Karpas-422 (cell line): ENCODE measurements at regions not wholly inside any gene's neighbourhood (a gene's known extent, or its start where the extent isn't known, plus 50 kb on each side); places are given as distances from the start of the nearest gene placed in this dataset.

Source experiments
- DNase-seq: peaks from one replicate; pipeline ENCODE4 v3.0.0-alpha.2; 2015
- H2AFZ ChIP-seq: fragments of 200-600 bp; sonication (generic); 2 replicates; pipeline ENCODE4 v1.6.1; 2014; ENCODE audit warnings: antibody characterized with exemption, low read length, mixed read lengths
- H3K27ac ChIP-seq: fragments of 200-600 bp; sonication (generic); 2 replicates; pipeline ENCODE4 v1.5.1; 2014; ENCODE audit warnings: mild to moderate bottlenecking, low read length, moderate library complexity
- H3K27me3 ChIP-seq: fragments of 200-600 bp; sonication (generic); 2 replicates; pipeline ENCODE4 v1.6.1; 2014; ENCODE audit warnings: low read length, mixed read lengths
- H3K36me3 ChIP-seq: fragments of 200-600 bp; sonication (generic); 2 replicates; pipeline ENCODE4 v1.6.1; 2014; ENCODE audit warnings: low read length, mixed read lengths; ENCODE audit not compliant: insufficient read depth
- H3K4me1 ChIP-seq: fragments of 200-600 bp; sonication (generic); 2 replicates; pipeline ENCODE4 v1.6.1; 2014; ENCODE audit warnings: mild to moderate bottlenecking, low read length, mixed read lengths
- H3K4me2 ChIP-seq: fragments of 200-600 bp; sonication (generic); 2 replicates; pipeline ENCODE4 v1.6.1; 2014; ENCODE audit warnings: low read length, low read depth, mild to moderate bottlenecking; ENCODE audit not compliant: poor library complexity, severe bottlenecking
- H3K4me3 ChIP-seq: fragments of 200-600 bp; sonication (generic); 2 replicates; pipeline ENCODE4 v1.5.1; 2014; ENCODE audit warnings: mild to moderate bottlenecking, antibody characterized with exemption, low read length, mixed read lengths
- H3K79me2 ChIP-seq: fragments of 200-600 bp; sonication (generic); 2 replicates; pipeline ENCODE4 v1.6.1; 2014; ENCODE audit warnings: mild to moderate bottlenecking, low read length, mixed read lengths
- H3K9ac ChIP-seq: fragments of 200-600 bp; sonication (generic); 2 replicates; pipeline ENCODE4 v1.6.0; 2014; ENCODE audit warnings: low read length
- H3K9me2 ChIP-seq: fragments of 200-600 bp; sonication (generic), shearing (Covaris generic); replicated peaks from 2 replicates; pipeline ENCODE4 v1.6.0; 2014; ENCODE audit warnings: mild to moderate bottlenecking, low read length, moderate library complexity; ENCODE audit not compliant: insufficient read depth
- H3K9me3 ChIP-seq: fragments of 300-700, 200-600 bp; sonication (generic); 2 replicates; pipeline ENCODE4 v1.6.1; 2014; ENCODE audit warnings: low read length, mixed read lengths
- H4K20me1 ChIP-seq: fragments of 200-600 bp; sonication (generic); 2 replicates; pipeline ENCODE4 v1.6.1; 2014; ENCODE audit warnings: mild to moderate bottlenecking, antibody characterized with exemption, low read length, low read depth; ENCODE audit not compliant: insufficient read depth

DNA sequence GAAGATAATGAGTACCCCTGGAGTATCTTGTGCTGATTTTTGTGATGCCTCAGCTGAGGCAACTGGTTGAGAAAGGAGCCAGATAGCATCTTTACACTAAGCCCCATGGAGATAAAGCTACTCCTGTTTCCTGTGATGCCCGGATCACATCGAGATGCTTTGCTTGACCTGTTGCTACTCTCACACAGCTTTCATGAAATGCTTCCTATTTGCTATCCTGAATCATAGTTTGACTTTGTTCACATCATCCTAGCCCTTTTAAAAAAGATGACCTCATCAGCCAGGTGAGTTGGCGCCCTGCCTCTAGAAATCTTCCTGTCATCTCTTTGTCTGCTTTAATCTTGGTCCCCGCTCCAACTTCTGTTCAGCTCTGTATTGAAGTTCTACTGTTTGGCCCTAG lies 409.6 kb upstream of the TBL1XR1 start:
- Histone ChIP-seq H3K9me3 (no peaks in the 10 kb centered on the region), H2AFZ (no peak overlapping the region), H3K4me1 (no peaks in the 10 kb centered on the region), H3K4me2 (no peak overlapping the region), H3K36me3 (no peaks in the 10 kb centered on the region), H3K9me2 (no peaks in the 10 kb centered on the region), H3K27ac (no peak overlapping the region), H4K20me1 (no peaks in the 10 kb centered on the region), H3K27me3 (no peaks in the 10 kb centered on the region), H3K9ac (no peak overlapping the region), H3K79me2 (no peaks in the 10 kb centered on the region), H3K4me3 (no peak overlapping the region)
- no peak for DNase-seq

GRCh38 chr3:177607589-177607988 lies 410.3 kb upstream of the TBL1XR1 start:
- DNase-seq = no peak
- Histone ChIP-seq H3K4me2 (no peak overlapping the region), H3K79me2 (no peaks in the 10 kb centered on the region), H3K9me2 (no peaks in the 10 kb centered on the region), H3K36me3 (no peaks in the 10 kb centered on the region), H3K9ac (no peak overlapping the region), H3K27me3 (no peaks in the 10 kb centered on the region), H4K20me1 (no peaks in the 10 kb centered on the region), H3K4me1 (no peaks in the 10 kb centered on the region), H3K27ac (no peak overlapping the region), H3K9me3 (no peaks in the 10 kb centered on the region), H2AFZ (no peak overlapping the region), H3K4me3 (no peak overlapping the region)

- no peaks in the 10 kb centered on the region for H3K9me3 ChIP-seq
- DNase-seq = no peak
- no peaks in the 10 kb centered on the region for H3K4me1 ChIP-seq
- no peak overlapping the region for H3K9ac ChIP-seq
- H3K79me2 ChIP-seq = no peaks in the 10 kb centered on the region
- H3K27ac ChIP-seq = no peak overlapping the region
- H3K9me2 ChIP-seq = no peaks in the 10 kb centered on the region
- no peaks in the 10 kb centered on the region for H4K20me1 ChIP-seq
- no peaks in the 10 kb centered on the region for H3K36me3 ChIP-seq
- H3K4me3 ChIP-seq = no peak overlapping the region
- H2AFZ ChIP-seq = no peak overlapping the region
- H3K4me2 ChIP-seq = no peak overlapping the region
- no peaks in the 10 kb centered on the region for H3K27me3 ChIP-seq
These were observed 411.2 kb upstream of the TBL1XR1 start for GRCh38 chr3:177608443-177608842.

DNA sequence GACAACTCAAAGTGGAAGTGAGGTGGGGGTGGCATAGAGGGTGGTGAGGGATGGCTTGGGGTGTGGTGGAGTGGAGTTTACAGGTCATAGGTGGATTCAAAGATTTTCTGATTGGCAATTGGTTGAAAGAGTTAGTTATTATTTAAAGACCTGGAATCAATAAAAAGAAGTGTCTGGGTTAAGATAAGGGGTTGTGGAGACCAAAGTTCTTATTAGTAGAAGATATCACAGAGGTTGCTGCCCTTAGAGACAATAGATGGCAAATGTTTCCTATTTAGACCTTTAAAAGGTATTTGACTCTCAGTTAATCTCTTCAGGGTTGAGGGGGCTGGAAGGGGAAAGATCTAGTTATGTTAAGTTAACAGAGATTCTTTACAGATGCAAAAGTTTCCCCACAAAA lies 412.3 kb upstream of the TBL1XR1 start:
- no peak overlapping the region for H3K4me3 ChIP-seq
- H3K4me2 ChIP-seq = no peak overlapping the region
- no peaks in the 10 kb centered on the region for H3K9me2 ChIP-seq
- H3K27me3 ChIP-seq = no peaks in the 10 kb centered on the region
- H3K4me1 ChIP-seq = no peaks in the 10 kb centered on the region
- H3K79me2 ChIP-seq = no peaks in the 10 kb centered on the region
- H3K9ac ChIP-seq = no peak overlapping the region
- no peaks in the 10 kb centered on the region for H3K9me3 ChIP-seq
- no peak overlapping the region for H2AFZ ChIP-seq
- no peak for DNase-seq
- no peak overlapping the region for H3K27ac ChIP-seq
- no peaks in the 10 kb centered on the region for H3K36me3 ChIP-seq
- no peaks in the 10 kb centered on the region for H4K20me1 ChIP-seq

GRCh38 chr3:177610262-177610661 lies 413.0 kb upstream of the TBL1XR1 start:
- Histone ChIP-seq H3K4me2 (no peak overlapping the region), H2AFZ (no peak overlapping the region), H3K79me2 (no peaks in the 10 kb centered on the region), H3K4me3 (no peak overlapping the region), H4K20me1 (no peaks in the 10 kb centered on the region), H3K9me3 (no peaks in the 10 kb centered on the region), H3K4me1 (no peaks in the 10 kb centered on the region), H3K9ac (no peak overlapping the region), H3K9me2 (no peaks in the 10 kb centered on the region), H3K36me3 (no peaks in the 10 kb centered on the region), H3K27ac (no peak overlapping the region), H3K27me3 (no peaks in the 10 kb centered on the region)
- DNase-seq = no peak

- Histone ChIP-seq H3K4me2 (no peak overlapping the region), H3K9ac (no peak overlapping the region)
These were observed 413.7 kb upstream of the TBL1XR1 start for GRCh38 chr3:177610686-177611633.

DNA sequence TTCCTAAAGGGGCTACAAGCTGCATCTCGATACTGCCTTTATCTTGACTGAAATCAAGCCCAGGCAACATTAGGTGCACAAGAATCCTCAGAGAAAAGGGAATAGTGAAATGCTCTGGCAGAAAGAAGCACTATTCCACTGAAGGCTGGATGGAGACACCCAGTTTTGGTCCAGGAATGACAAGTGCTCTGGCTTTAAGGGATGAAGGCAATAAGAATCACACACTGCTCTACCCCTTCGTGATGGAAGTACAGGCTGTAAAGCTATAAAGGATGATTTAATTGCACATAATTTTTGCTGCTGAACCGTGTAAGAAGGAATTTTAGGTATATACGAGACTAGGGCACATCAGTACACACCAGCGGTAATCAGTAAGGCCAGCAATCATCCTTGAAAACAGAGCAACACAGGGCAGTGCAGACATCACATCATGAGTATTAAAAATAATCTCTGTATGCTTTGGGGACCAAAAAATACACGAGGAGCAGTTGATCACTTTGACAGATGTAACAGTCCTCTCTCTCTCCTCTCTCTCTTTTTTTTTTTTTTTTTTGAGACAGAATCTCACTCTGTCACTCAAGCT lies 414.6 kb upstream of the TBL1XR1 start:
- Histone ChIP-seq H3K79me2 (no peaks in the 10 kb centered on the region), H4K20me1 (no peaks in the 10 kb centered on the region), H3K36me3 (no peaks in the 10 kb centered on the region), H3K4me1 (no peaks in the 10 kb centered on the region), H3K27ac (no peak overlapping the region), H3K4me2 (no peak overlapping the region), H3K9me3 (no peaks in the 10 kb centered on the region), H2AFZ (no peak overlapping the region), H3K4me3 (no peak overlapping the region), H3K27me3 (no peaks in the 10 kb centered on the region), H3K9ac (no peak overlapping the region), H3K9me2 (no peaks in the 10 kb centered on the region)
- DNase-seq = no peak

More at GRCh38 chr3:177610686-177611633, 413.7 kb upstream of the TBL1XR1 start:
- Histone ChIP-seq H3K36me3 (no peaks in the 10 kb centered on the region), H3K9me2 (no peaks in the 10 kb centered on the region), H3K4me3 (no peak overlapping the region), H3K9me3 (no peaks in the 10 kb centered on the region), H3K27me3 (no peaks in the 10 kb centered on the region), H3K79me2 (no peaks in the 10 kb centered on the region), H3K4me1 (no peaks in the 10 kb centered on the region), H4K20me1 (no peaks in the 10 kb centered on the region), H2AFZ (no peak overlapping the region), H3K27ac (no peak overlapping the region)
- DNase-seq = no peak

DNA sequence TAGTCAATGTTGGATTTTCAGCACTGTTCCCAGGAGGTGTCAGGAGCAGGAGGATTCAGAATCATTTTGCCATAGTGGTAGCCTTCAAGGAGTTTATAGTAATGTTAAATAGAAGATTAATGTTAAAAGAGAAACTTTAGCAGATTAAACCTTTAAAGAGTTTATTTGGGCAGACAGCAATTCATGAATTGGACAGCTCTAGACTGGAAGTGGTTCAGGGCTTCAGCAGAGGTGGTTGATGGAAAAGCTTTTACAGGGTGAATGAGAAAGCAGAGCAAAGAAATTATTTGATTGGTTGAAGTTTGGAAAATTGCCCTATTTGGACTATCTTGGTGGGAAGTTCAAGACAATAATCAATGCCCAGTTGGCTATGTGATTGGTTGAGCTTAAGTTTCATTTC lies 416.6 kb upstream of the TBL1XR1 start:
- Histone ChIP-seq H3K4me3 (no peak overlapping the region), H3K36me3 (no peaks in the 10 kb centered on the region), H2AFZ (no peak overlapping the region), H3K4me2 (no peak overlapping the region), H3K27me3 (no peaks in the 10 kb centered on the region), H4K20me1 (no peaks in the 10 kb centered on the region), H3K27ac (no peak overlapping the region), H3K9me2 (no peaks in the 10 kb centered on the region), H3K79me2 (no peaks in the 10 kb centered on the region), H3K4me1 (no peaks in the 10 kb centered on the region), H3K9ac (no peak overlapping the region), H3K9me3 (no peaks in the 10 kb centered on the region)
- no peak for DNase-seq
